Neural progenitor cell (in vitro differentiated cells): ENCODE measurements at regions not wholly inside any gene's neighbourhood (a gene's known extent, or its start where the extent isn't known, plus 50 kb on each side); places are given as distances from the start of the nearest gene placed in this dataset.

Source experiments
- CTCF ChIP-seq: fragments of 200-600 bp; sonication (generic); IDR thresholded peaks from 2 replicates; pipeline ENCODE4 v1.5.1; 2017; ENCODE audit warnings: antibody characterized with exemption, mild to moderate bottlenecking
- EZH2phosphoT487 ChIP-seq: fragments of 200-600 bp; sonication (generic); IDR thresholded peaks from 2 replicates; pipeline ENCODE4 v1.6.1; 2017; ENCODE audit warnings: antibody characterized with exemption

GRCh38 chr3:163809540-163809993 is 1268.7 kb downstream of the SI start:
- no peak for TF ChIP-seq CTCF
- no peak for TF ChIP-seq EZH2phosphoT487
